NCI-H2227 (cell line): ENCODE measurements at regions not wholly inside any gene's neighbourhood (a gene's known extent, or its start where the extent isn't known, plus 50 kb on each side); places are given as distances from the start of the nearest gene placed in this dataset.
"Not testable (repeated sequence)": the region's sequence is repeated elsewhere in the genome, so short reads cannot be mapped to it uniquely, and the experiment has no call there.

ENCODE experiments used
- DNase-seq: peaks from one replicate; lab custom pipeline; 2025; ENCODE audit not compliant: unreplicated experiment; lab: John Stamatoyannopoulos, UW

DNA sequence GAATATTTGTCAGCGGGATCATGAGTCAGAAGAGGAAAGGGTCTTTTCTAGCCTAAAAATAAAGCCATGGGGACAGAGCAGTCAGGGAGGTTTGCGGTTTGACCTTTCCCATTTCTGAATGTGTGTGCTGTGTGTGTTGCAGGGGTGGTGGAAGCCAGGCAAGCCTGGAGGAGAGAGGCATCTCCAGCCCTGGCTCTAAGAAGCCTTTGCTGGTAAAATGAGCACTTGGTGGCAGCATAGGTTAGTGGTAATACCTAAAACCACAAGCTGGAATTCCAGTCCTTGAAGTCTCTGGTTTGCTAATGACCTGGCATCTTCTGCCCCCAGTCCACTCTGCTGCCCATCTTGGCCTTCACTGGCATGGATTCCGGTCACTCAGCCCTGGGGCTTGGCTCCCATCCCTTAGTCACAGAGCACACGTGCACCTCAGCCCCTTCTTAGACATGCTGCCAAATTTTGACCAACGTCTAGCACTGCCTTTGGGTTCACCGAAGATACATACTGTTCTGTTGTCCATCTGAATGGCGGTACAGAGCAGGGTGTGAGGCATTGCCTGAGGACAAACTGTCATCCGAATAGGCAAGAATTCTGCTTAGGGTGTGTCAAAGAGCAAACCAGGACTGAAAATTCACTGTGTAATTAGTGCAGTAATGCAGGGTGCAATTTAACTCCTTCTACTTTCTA lies 52.7 kb downstream of the KCNA5 start:
- no peak for DNase-seq

DNA sequence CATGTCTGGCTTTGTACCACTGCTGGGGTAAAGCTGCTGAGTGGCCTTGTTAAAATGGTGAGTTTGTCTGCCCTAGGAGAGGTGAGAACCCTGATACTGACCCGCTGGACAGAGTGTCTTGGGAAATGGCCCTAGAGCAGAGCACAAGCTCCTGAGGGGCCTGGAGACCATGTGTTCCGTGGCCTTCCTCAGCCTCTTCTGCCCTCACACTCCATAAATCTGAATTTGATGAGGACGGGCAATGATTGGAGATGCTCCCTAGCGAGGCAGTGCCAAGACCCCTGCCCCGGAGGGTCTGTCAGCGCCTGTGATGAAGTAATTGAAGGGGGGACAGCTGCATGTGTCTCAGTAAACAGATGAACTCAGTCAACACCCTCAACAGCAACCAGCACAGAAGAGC lies 54.1 kb downstream of the KCNA5 start:
- DNase-seq = no peak

DNA sequence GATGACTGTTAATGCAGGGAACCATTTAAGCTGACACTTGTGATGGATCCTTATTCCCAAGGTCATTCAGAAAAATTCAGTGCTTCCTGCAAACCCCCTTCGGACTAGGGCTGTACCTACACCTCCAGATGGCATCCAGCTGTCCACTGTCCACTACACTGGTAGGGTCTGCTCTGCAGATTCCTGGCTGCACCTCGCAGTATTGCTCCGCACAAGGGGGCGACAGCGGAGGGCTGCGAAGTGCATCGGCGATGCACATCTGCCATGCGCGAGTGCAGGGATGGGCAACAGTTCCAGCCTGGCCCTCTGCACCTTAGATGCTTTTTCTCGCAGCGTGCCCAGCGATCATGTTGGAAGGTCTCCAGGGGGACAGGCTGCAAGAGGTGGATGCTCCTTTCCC lies 55.5 kb downstream of the KCNA5 start:
- no peak for DNase-seq

DNA sequence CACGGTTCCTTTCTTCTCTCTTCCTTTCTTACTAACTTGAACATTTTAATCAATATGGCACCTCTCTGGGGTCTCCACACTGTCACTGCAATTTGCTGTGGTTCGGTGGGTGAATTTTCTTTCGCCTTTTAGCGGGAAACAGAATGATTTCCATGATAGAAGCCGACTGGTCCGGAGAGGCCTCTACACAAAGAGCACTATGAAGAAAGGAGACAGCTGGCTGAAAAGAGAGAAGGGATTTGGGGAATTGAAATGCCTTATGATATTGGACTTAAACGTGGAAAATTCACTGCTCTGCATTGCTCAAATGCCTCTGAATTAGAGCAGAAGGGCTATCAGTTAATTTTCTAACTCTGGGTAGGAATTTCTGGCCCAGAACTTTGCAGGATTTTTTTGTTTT lies 55.9 kb downstream of the KCNA5 start:
- no peak for DNase-seq

DNA sequence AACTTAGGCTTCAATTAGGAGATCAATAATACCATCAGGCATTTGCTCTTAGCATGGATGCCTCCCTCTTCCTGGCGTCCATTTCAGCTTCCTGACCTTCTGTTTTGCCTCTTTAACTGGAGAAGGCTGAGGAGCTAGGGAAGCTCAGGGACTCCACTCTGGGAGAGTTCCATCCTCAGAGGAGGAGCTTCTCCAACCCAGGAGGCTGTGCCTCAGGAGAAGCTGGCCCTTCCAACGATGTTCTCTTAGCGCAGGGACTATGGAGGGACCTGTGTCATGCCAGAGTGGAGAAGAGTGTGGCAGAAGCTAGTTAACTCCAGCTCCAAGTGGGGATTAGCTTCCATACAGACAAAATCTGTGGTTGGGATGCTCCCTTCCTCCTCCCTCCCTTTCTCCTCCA lies 58.0 kb downstream of the KCNA5 start:
- DNase-seq = no peak

DNA sequence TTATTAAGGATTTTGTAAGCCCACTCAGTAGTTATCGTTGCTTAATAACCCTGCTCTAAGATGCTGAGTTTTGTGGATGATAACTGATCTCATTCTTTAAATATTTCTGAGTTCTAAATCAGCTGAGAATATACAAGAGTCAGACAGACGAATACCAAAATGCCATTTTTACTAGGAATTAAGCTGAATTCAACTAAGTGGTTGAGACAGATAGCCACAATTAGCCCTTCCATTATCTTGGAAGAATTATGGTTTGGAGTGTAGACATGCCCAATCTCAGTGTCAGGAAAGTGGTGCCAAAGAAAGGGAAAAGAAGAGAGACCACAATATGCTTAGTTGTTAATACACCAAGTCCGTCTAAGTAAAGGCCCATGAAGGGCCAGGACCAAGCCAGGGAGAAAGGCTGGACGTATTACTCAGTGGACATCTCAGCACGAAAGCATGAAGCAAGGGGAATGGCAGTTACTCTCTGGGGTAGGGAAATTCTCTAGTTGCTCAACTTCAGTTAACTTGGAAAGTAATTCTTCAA lies 58.6 kb downstream of the KCNA5 start:
- DNase-seq = no peak

DNA sequence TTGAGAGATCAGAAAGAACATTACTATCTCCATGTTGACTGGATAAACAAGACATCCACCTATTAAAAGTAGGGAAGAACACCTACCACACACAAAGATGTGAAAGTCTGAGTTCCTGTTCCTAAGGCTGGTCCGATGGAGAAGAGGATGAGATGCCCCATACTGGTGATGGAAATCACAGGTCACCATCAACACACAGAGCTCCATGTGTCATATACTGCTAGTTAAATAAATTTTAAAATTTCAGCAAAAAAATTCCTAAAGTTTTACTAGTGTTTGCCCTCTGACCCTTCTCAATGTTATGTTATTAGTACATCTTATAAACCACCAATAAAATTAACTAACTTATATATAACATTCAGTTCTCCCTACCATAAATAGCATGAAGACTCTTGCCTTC lies 59.1 kb downstream of the KCNA5 start:
- no peak for DNase-seq

DNA sequence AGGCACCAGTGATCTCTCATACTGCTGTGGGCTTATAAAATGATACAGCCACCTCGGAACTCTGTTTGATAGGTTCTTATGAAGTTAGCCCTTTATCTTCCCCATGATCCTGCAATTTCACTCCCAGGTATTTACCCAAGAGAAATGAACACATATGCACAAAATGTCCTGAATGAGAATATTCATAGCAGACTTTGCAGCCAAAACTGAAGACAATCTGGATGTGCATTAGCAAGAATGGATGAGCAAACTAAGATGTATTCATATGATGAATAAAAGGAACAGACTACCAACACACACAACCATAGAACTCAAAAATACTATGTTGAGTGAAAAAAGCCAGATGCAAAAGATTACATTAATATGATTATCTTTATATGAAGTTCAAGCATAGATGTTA lies 66.7 kb downstream of the KCNA5 start:
- DNase-seq = no peak

DNA sequence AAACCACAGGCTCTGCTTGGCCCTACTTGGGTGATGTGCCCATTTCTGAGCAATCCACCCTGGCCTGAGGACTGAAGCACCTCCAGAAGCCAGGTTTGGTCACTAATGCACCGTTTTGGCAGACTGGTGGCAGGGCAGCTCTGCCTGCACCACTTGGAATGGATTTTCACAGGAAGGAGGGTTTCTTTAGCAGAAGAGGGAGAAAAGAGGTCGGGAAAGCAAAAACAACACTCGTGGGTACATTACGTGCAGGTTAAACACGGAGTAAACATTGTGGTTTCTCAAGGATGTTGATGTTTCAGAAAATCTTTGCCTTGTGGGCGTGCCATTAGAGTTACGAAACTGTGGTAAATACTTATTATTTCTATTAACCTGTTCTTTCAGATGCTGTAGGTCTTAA lies 70.8 kb downstream of the KCNA5 start:
- no peak for DNase-seq

DNA sequence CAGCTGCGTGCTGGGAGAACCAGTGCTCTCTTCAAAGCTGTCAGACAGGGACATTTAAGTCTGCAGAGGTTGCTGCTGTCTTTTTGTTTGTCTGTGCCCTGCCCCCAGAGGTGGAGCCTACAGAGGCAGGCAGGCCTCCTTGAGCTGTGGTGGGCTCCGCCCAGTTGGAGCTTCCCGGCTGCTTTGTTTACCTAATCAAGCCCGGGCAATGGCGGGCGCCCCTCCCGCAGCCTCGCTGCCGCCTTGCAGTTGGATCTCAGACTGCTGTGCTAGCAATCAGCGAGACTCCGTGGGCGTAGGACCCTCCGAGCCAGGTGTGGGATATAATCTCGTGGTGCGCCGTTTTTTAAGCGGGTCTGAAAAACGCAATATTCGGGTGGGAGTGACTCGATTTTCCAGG lies 78.1 kb downstream of the KCNA5 start:
- not testable (repeated sequence) for DNase-seq

DNA sequence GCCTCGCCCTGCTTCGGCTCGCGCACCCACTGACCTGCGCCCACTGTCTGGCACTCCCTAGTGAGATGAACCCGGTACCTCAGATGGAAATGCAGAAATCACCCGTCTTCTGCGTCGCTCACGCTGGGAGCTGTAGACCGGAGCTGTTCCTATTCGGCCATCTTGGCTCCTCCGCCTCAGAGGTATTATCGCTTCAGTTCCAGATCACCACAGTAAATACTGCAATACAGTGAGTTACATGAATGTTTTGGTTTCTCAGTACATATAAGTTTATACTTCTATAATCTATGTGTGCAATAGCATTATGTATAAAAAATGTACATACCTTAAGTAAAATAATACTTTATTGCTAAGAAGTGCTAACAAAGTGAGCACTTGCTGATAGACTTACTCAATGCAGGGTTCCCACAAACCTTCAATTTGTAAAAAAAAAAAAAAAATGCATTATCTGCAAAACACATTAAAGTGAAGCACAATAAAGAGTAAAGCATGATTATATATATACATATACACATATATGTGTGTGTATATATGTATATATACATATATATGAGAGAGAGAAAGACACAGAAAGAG lies 78.7 kb downstream of the KCNA5 start:
- DNase-seq = peak; percentile 18

DNA sequence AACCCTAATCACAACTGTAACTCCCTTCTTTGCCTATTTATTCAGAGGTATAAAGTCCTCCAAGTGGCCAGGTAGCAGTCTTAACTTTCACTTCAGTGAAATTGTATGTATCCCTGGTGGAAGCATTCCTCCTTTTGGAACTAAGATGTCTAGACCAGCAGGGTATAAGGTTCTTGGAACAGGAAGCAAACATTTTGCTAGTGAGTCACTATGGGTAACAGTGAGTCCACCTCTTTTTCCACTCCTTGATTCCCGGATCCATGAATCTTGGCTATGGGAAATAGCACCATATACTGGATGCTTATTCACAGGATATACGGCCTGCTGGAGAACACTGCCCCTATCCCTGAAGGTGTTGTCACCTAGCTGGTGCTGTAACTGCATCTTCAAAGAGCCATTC lies 80.2 kb downstream of the KCNA5 start:
- no peak for DNase-seq

DNA sequence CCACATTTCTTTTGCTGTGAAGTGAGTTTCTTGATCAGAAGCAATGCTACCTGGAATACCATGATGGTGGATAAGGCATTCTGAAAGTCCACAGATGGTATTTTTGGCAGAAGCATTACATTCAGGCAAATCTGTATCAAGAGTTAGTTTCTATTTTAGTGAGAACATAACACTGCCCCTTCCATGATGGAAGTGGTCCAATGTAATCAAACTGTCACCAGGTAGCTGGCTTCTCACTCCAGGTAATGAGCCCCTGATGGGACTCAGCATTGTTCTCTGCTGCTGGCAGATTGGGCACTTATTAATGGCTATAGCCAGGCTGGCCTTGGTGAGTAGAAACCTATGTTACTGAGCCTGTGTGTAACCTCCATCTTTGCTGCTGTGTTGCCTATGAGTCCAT lies 80.7 kb downstream of the KCNA5 start:
- no peak for DNase-seq

DNA sequence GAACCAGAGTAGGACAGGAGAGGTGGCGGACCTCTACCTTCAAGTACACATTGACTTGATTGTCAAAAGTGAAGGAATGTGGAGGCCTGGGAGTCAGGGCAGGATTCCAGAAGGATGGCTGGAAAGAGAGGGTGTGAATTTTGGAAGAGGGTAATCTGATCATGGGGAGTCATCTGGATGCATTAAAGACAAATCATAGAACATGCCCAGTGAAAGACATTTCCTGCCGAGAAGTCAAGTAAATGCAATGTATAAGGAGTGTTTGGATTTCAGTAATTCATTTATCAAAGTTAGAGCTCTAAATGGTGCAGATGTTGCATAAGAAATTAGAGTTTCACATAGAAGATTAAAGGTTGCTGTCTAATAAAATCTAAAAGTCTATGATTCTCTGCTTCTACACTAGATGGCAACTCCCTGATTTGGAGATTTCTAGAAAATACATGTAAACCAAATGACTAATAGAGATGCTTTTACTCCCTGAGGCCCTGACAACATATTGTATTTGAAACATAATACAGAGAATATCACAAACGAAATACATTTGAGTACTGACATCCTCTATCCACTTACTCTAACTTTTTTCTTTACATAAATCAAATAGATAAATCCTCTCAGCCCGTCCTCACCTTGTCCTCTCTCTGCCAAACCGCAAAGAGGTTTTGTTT lies 91.3 kb downstream of the KCNA5 start:
- DNase-seq = no peak

DNA sequence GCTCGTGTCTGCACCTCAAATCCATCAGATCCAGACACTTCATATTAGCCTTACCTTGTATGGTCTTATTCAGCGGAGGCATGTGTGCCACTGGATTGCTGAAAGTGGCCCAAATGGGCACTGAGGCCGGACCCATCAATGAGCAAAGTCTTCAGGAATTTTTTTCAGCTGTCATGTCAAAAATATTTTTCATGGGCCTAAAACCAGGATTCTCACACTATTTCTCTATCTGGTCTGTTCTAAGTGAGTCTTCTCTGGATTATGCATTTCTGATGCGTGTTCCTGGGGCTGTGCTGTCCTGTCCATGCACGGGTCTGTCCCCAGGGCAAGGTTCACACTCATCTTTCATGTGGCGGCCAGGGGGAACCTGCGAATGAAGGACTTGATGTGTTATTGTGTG lies 94.6 kb downstream of the KCNA5 start:
- DNase-seq = no peak

DNA sequence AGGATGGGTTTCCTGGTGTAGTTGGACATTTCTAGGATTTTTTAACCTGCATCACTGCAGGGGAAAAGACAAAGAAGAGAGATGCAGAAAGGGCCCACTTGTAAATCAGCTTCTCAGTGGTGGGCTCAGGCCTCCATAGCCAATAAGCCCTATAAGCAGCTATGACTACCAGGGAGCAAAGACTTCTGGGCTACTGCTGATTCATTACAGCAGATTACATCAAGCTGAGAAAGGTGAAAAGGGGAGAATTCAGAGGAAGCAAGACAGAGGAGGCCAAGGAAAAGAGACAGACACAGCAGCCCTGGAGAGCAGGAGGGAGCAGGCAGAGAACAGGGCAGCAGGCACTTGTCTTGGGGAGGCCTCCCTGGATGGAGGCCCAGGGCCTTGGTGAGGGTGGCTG lies 95.2 kb downstream of the KCNA5 start:
- no peak for DNase-seq

DNA sequence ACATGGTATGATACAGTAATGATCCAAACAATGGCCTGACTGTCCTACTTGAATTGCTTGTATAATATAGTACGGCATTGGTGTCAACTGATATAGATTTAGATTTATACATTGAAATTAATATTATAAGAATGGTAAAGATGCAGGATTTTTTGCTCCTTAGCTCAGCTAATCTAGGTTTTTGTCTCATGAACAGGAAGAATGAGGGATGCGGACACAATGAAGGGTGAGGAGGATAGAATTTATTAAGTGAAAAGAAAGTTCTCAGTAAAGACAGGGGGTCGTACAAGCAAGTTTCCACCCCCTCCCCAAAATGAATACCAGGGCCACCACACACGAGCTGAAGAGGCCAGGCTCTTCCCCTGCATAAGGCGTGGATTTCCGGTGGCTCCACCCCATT lies 96.1 kb downstream of the KCNA5 start:
- DNase-seq = no peak

DNA sequence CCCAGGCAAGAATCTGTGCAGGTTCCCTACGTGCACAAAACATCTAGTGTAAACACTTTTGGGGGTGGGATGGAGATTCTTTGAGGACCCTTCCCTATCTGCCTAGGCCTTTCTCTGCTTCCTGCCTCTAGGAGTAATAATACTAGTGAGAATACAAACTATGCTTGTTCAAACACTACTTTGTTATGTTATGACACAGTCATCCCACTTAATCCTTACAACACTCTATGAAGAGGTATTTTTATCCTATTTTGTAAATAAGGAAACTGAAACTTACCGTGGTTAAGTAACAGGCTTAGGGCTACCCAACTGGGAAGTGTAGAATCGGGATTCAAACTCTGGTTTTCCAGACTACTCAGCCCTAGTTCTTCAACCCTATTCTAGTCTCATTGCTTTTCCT lies 96.5 kb downstream of the KCNA5 start:
- DNase-seq = no peak

DNA sequence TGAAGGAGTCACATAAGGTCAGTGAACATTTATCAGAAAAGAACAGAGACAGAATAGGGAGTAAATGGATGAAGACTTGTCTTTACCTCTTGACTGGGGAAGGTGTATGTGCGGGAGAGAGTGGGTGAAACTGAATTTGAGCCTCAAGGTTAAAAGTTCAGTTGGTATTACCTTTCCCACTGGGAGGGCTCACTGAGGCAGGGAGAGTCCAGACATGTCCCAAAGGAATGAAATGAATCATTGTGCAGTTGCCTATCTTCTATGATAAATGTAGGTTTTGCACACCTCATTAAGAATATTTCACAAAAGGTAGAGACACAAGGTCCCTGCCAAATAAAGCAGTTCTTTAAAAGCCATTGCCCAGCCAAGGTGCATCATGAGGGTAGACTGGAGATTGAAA lies 105.2 kb downstream of the KCNA5 start:
- DNase-seq = no peak

DNA sequence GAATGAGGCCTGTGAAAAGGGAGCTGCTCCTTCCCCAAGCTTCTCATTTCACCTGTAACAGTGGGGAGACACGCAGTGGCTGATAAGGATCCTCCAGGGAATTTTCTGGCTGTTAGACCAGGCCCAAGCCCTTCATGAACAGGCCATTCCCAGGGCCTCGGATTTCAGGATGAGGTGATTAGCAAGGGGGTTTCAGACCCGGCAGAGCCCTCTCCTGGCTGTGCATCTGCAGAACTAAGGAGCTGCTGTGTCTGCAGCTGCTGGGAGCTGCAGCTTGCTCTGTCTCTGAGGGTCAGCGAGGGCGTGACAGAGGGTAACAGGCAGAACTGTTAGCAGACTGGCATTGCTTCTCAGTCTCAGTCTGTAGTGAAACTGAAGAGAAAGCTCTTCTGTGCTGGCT lies 110.4 kb downstream of the KCNA5 start:
- peak; percentile 18 for DNase-seq

DNA sequence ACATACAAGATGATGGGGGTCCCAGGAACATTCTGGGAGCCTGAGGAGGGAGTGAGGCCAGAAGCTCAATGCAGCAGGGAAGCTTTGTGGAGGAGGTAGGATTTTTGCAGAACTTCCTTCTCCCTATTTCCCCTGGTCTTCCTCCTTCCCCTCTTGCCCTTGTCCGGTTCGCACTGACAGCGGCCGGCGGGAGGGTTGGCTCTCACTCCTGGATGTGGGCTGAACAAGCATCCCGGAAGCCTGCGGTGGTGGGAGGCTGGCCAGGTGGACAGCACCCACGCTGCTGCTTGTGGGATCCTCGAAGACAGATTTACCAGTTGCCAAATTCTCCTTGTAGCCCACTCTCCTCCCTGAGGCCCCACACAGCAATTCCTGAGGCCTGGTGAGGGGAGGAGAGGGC lies 112.2 kb downstream of the KCNA5 start:
- DNase-seq = no peak

DNA sequence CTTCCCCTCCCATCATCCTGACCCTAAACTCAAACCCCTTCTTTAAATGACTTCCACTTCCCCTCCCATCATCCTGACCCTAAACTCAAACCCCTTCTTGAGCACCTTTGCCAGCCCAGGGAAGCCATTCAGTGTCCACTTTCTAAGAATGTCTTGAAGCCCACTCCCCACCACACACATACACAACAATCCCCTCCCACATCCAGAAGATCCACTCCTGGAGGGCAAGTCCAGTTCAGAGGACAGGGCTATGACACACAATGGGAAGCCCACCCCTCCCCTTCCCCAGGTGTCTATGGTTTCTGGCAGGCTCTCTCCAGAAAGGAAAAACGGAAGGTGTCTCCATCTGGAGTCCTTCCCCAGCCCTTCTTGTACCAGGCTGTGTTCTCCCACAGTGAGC lies 117.1 kb downstream of the KCNA5 start:
- no peak for DNase-seq

DNA sequence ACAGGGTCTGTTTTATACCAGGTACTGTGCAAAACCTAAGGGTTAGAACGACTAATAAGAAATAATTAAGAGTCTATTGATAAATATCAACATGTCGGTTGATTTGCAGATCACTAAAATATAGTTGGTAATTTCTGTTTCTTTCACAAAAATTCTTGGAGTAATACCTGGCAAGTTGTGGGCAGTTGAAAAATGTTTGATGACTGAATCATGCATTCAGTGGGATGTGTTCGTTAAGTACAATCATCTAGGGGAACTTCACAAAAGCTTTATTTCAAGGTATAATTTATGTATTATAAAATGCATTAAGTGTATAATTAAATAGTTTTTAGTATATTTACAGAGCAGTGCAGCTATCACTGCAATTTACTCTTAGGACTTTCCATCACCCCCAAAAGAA lies 120.0 kb downstream of the KCNA5 start:
- DNase-seq = no peak
